Breast epithelium (tissue), 3 donors: ENCODE measurements at regions not wholly inside any gene's neighbourhood (a gene's known extent, or its start where the extent isn't known, plus 50 kb on each side); places are given as distances from the start of the nearest gene placed in this dataset.

ENCODE experiments used
- CTCF ChIP-seq, 3 donors: fragments of 450-650 bp; IDR thresholded peaks; one replicate each; pipeline ENCODE4 v1.5.1; 2016 to 2017; ENCODE audit warnings: antibody characterized with exemption in 3 of 3, mild to moderate bottlenecking in 3 of 3, moderate library complexity in 3 of 3
- POLR2A ChIP-seq: fragments of 450-650 bp; IDR thresholded peaks from one replicate; pipeline ENCODE4 v1.6.1; 2016; ENCODE audit warnings: antibody characterized with exemption, mild to moderate bottlenecking, moderate library complexity

- TF ChIP-seq CTCF (IDR thresholded peaks at IDR 0.05), result no peak
- no peak for TF ChIP-seq POLR2A
These were observed 203.1 kb downstream of the SMAD2 start for GRCh38 chr18:47727409-47727808.
